ENCODE measurements at regions not wholly inside any gene's neighbourhood (a gene's known extent, or its start where the extent isn't known, plus 50 kb on each side); places are given as distances from the start of the nearest gene placed in this dataset.

GRCh38 chr6:66029391-66029790 is 322.4 kb upstream of the EYS start:
- H3K4me3 ChIP-seq (ENCODE audit: low read length), result no peak overlapping the region
- no peak for DNase-seq (ENCODE audit: low read depth)
- TF ChIP-seq CTCF (IDR thresholded peaks at IDR 0.05; ENCODE audit: insufficient read depth, low read depth, low read length, missing control alignments), result no peak

GRCh38 chr6:65999288-65999791 is 292.3 kb upstream of the EYS start:
- DNase-seq (ENCODE audit: low read depth), result no peak
- H3K4me3 ChIP-seq (ENCODE audit: low read length), result no peak overlapping the region
- no peak for TF ChIP-seq CTCF (IDR thresholded peaks at IDR 0.05; ENCODE audit: insufficient read depth, low read depth, low read length, missing control alignments)

GRCh38 chr6:65998544-65998943 is 291.5 kb upstream of the EYS start:
- H3K4me3 ChIP-seq (ENCODE audit: low read length), result no peak overlapping the region
- no peak for TF ChIP-seq CTCF (IDR thresholded peaks at IDR 0.05; ENCODE audit: insufficient read depth, low read depth, low read length, missing control alignments)
- no peak for DNase-seq (ENCODE audit: low read depth)

GRCh38 chr6:65997539-65997938 is 290.5 kb upstream of the EYS start:
- no peak for TF ChIP-seq CTCF (IDR thresholded peaks at IDR 0.05; ENCODE audit: insufficient read depth, low read depth, low read length, missing control alignments)
- no peak overlapping the region for H3K4me3 ChIP-seq (ENCODE audit: low read length)
- no peak for DNase-seq (ENCODE audit: low read depth)

GRCh38 chr6:65996096-65996495 is 289.1 kb upstream of the EYS start:
- no peak overlapping the region for H3K4me3 ChIP-seq (ENCODE audit: low read length)
- no peak for TF ChIP-seq CTCF (IDR thresholded peaks at IDR 0.05; ENCODE audit: insufficient read depth, low read depth, low read length, missing control alignments)
- no peak for DNase-seq (ENCODE audit: low read depth)

GRCh38 chr6:65989676-65990075 is 282.6 kb upstream of the EYS start:
- TF ChIP-seq CTCF (IDR thresholded peaks at IDR 0.05; ENCODE audit: insufficient read depth, low read depth, low read length, missing control alignments), result no peak
- H3K4me3 ChIP-seq (ENCODE audit: low read length), result no peak overlapping the region
- DNase-seq (ENCODE audit: low read depth), result no peak

- no peak for TF ChIP-seq CTCF (IDR thresholded peaks at IDR 0.05; ENCODE audit: insufficient read depth, low read depth, low read length, missing control alignments)
- H3K4me3 ChIP-seq (ENCODE audit: low read length), result no peak overlapping the region
- DNase-seq (ENCODE audit: low read depth), result no peak
Measured at GRCh38 chr6:65988006-65988405, 281.0 kb upstream of the EYS start.
